LNCaP clone FGC (cell line): ENCODE measurements at regions not wholly inside any gene's neighbourhood (a gene's known extent, or its start where the extent isn't known, plus 50 kb on each side); places are given as distances from the start of the nearest gene placed in this dataset.

Source experiments
- DNase-seq: peaks from one replicate; pipeline ENCODE4 v3.0.0-alpha.2; 2011; ENCODE audit warnings: low read depth
- H3K4me3 ChIP-seq: 2 replicates; pipeline ENCODE4 v1.5.1; 2011; ENCODE audit warnings: mild to moderate bottlenecking, low read depth, low read length, control low read depth
- CTCF ChIP-seq: IDR thresholded peaks from 2 replicates; pipeline ENCODE4 v1.5.1; 2012; ENCODE audit warnings: mild to moderate bottlenecking; ENCODE audit not compliant: control insufficient read depth, insufficient read depth; ENCODE audit errors: extremely low read depth

DNA sequence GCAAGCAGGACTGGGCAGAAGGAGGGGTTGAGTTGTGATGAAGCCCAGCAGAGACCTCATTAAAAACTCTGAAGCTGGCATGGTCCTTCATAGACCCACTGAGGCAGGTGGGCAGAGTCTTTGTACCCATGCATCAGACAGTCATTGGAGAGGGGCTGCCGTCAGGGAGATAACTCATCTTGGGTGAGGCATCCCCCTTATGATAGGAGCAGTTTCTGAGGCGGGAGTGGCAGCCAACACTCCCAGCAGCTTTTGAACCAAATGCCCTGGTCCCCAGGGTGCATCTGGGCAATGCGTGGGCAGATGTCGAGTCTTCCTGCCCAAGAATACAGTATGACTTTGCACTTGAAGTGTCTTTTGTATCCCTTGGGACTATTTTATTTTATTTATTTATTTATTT is 68.1 kb downstream of the HTR5A start:
- no peak for TF ChIP-seq CTCF
- no peak overlapping the region for H3K4me3 ChIP-seq
- no peak for DNase-seq

DNA sequence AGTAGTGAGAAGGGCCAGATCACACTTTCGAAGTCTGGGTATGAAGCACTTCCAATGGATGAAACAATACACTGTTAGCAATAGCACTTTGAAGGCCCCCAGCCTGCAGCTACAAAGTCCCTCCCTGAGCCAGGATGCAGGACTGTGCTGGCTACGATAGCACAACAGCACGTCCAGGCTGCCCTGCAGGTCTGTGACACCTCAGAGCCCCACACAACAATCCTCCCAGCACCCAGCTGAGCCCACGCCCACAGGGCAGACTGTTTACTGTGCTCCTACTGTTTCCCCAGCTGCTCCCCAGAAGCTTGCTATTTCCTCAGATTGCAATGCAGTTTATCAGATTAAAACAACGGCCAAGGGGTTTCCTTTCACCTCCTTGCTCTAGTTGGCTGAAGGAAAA is 71.4 kb downstream of the HTR5A start:
- TF ChIP-seq CTCF: no peak
- DNase-seq: no peak
- no peak overlapping the region for H3K4me3 ChIP-seq

GRCh38 chr7:155143381-155143780 is 73.3 kb downstream of the HTR5A start:
- no peak for DNase-seq
- no peak overlapping the region for H3K4me3 ChIP-seq
- TF ChIP-seq CTCF: no peak

DNA sequence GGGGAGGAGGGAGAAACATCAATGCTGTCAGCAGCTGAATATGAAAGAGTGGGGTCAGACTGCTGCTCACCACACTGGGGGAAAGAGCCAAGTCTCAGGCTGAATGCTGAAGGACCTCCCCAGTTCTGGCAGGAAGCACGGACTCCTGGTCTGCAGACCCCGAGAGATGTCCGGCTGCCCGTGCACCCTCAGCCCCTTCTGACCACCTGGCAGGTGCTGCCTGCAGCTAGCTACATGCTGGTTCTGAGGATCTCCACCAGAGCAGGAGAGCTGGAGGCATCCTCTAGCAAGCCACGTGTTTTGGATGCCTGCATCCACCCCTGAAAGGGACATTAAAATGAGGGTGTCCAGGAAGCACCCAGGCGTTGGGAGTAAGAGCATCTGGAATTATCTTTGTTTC is 74.2 kb downstream of the HTR5A start:
- DNase-seq: no peak
- no peak for TF ChIP-seq CTCF
- H3K4me3 ChIP-seq: no peak overlapping the region

- TF ChIP-seq CTCF: no peak
- DNase-seq: no peak
- H3K4me3 ChIP-seq: no peak overlapping the region
Observed at GRCh38 chr7:155145477-155146255, 75.5 kb downstream of the HTR5A start.

- TF ChIP-seq CTCF: no peak
- DNase-seq: no peak
- H3K4me3 ChIP-seq: no peak overlapping the region
Observed at GRCh38 chr7:155147172-155147571, 77.0 kb downstream of the HTR5A start.

DNA sequence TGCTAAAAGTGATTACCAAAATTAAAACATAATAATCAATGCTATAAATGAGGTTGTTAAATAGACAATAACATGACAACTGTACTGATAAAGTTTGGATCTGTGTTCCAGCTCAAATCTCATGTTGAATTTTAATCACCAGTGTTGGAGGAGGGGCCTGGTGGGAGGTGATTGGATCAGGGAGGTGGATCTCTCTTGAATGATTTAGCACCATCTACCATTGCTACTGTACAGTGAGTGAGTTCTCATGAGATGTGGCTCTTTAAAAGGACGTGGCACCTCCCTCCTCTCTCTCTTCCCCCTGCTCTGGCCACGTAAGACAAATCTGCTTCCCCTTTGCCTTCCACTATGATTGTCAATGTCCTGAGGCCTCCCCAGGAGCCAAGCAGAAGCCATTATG is 77.5 kb downstream of the HTR5A start:
- DNase-seq: no peak
- no peak overlapping the region for H3K4me3 ChIP-seq
- TF ChIP-seq CTCF: no peak
